Vagina (tissue), 2 donors: ENCODE measurements at regions not wholly inside any gene's neighbourhood (a gene's known extent, or its start where the extent isn't known, plus 50 kb on each side); places are given as distances from the start of the nearest gene placed in this dataset.

ENCODE experiments used
- DNase-seq, 2 donors: peaks; one replicate each; pipeline ENCODE4 v3.0.0-alpha.2; 2017; ENCODE audit errors: extremely low spot score in 2 of 2
- H3K27ac ChIP-seq: fragments of 200-600 bp; sonication (generic); one replicate; pipeline ENCODE4 v1.5.1; 2019
- H3K27me3 ChIP-seq: fragments of 200-600 bp; sonication (generic); one replicate; pipeline ENCODE4 v1.5.1; 2019
- H3K36me3 ChIP-seq, 2 donors: fragments of 200-600 bp; sonication (generic); one replicate each; pipeline ENCODE4 v1.5.1; 2017 to 2019
- H3K4me1 ChIP-seq: fragments of 200-600 bp; sonication (generic); one replicate; pipeline ENCODE4 v1.5.1; 2019
- H3K4me3 ChIP-seq, 2 donors: fragments of 200-600 bp; sonication (generic); 1 replicate in 1 of 2; 2 replicates in 1 of 2; pipeline ENCODE4 v1.5.1; 2016 to 2019
- H3K9me3 ChIP-seq: fragments of 200-600 bp; sonication (generic); one replicate; pipeline ENCODE4 v1.5.1; 2019
- CTCF ChIP-seq, 3 experiments: fragments of 450-650 bp in 2 of 3; fragments of 200-600 bp in 1 of 3; sonication (generic) in 1 of 3; IDR thresholded peaks; one replicate each; pipeline ENCODE4 v1.5.1; 2017 to 2019; ENCODE audit warnings: antibody characterized with exemption in 3 of 3, mild to moderate bottlenecking in 2 of 3, moderate library complexity in 2 of 3
- POLR2A ChIP-seq, 2 donors: fragments of 450-650 bp; IDR thresholded peaks; one replicate each; pipeline ENCODE4 v1.6.1; 2017; ENCODE audit warnings: antibody characterized with exemption in 2 of 2, mild to moderate bottlenecking in 2 of 2, moderate library complexity in 2 of 2
- POLR2AphosphoS5 ChIP-seq, 2 donors: sonication (generic); formaldehyde crosslinking; IDR thresholded peaks; one replicate each; pipeline ENCODE4 v1.9.0; 2017; ENCODE audit warnings: antibody characterized with exemption in 2 of 2, mild to moderate bottlenecking in 2 of 2, low read depth in 1 of 2; ENCODE audit not compliant: insufficient read depth in 1 of 2
- intact Hi-C: fragments of 100-400 bp; cut with DNase I; formaldehyde crosslinking; loops from one replicate; pipeline ENCODE4 v1.15.1; 2023

DNA sequence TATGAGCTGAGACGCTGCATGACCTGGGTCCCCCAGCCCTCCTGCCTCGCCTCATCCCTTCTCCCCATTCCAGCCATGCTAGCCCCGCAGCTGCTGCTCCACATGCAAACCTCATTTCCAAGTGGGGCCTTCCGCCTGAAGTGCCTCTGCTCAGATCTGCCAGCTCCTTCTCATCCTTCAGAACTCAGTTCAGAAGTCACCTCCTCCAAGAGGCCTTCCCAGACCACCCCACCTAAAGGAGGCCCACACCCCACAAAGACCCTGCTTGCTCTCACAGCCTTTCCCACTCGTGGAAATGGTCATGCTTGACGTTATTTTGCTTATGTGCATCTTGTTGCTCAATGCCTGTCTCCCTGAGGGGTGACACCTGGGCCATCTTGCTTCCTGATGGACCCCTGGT is 58.7 kb downstream of the RMI2 start:
- Histone ChIP-seq H3K4me1 (peaks cover 11% of the 10 kb centered on the region), H3K36me3 (no peaks in the 10 kb centered on the region), H3K9me3 (no peaks in the 10 kb centered on the region), H3K27ac (no peak overlapping the region), H3K4me3 (no peak overlapping the region), H3K27me3 (no peaks in the 10 kb centered on the region)
- DNase-seq = no peak
- intact Hi-C loops = loop anchor here (5.0 kb wide), 1 partner anchor 308 kb away; no protein-coding TSS in a partner anchor
- no peak for TF ChIP-seq POLR2A (IDR thresholded peaks at IDR 0.05)
- no peak for TF ChIP-seq CTCF (IDR thresholded peaks at IDR 0.05)
- TF ChIP-seq POLR2AphosphoS5 (IDR thresholded peaks at IDR 0.05; ENCODE audit: insufficient read depth in 1 of 2, low read depth in 1 of 2) = no peak

DNA sequence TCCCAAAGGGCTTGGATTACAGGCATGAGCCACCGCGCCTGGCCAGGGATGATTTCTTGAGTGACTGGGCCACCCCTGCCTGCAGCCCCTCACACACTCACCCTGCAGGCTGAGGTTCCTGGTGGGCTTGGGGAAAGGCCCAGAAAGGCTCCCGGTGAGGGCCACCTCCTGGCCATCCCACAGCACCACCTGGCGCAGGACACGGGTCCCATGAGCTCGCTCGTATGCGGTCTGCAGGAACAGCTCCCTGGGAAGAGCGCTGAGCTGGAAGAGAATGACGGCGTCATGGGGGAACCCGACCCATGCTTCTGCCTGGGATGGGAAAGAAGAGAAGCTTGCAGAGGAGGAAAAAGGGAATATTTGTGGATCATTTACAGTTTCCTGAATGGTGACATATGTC is 59.3 kb downstream of the RMI2 start:
- Histone ChIP-seq H3K27ac (no peak overlapping the region), H3K9me3 (no peaks in the 10 kb centered on the region), H3K27me3 (no peaks in the 10 kb centered on the region), H3K4me3 (no peak overlapping the region), H3K4me1 (peaks cover 11% of the 10 kb centered on the region), H3K36me3 (no peaks in the 10 kb centered on the region)
- intact Hi-C loops = loop anchor here (5.0 kb wide), 2 partner anchors 243 to 308 kb away; no protein-coding TSS in a partner anchor
- TF ChIP-seq CTCF (IDR thresholded peaks at IDR 0.05) (no peak), POLR2AphosphoS5 (IDR thresholded peaks at IDR 0.05; ENCODE audit: insufficient read depth in 1 of 2, low read depth in 1 of 2) (no peak), POLR2A (IDR thresholded peaks at IDR 0.05) (no peak)
- DNase-seq = no peak

DNA sequence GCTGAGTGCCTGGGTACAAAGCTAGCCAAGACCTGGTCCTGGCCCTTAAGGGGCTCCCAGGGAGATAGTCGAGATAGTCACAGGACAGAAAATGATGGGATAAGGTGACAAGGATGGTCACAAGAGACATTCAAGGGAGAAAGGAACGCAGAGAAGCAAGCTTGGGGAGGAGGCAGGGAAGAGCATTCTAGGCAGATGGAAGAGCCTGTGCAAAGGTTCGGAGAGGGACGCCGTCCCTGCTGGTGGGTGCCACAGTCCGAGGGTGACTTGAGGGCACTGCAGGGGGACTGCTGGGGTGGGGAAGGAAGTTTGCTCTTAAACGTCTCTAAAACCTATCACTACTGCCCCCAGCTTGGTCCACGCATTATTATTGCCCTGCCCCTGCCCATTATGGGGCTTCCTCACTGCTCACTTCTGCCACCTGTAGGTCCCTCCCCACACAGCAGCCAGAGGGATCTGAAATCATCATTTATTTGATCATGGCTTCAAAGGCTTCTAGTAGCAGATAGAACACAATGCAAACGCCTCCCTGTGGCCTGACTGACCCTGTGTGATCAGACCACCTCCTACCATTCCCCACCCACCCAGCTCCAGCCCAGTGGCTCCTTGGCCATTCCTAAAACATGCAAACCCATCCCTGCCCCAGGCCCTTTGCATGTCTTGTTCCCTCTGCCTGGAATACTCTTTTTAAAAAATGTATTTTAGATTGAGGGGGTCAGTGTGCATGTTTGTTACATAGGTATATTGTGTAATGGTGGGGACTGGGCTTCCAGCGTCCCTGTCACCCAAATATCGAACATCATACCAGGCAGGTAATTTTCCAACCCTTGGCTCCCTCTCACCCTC is 60.3 kb downstream of the RMI2 start:
- H3K9me3 ChIP-seq = no peaks in the 10 kb centered on the region
- no peak overlapping the region for H3K4me3 ChIP-seq
- intact Hi-C loops = loop anchor here (5.0 kb wide), 1 partner anchor 242 kb away; no protein-coding TSS in a partner anchor
- TF ChIP-seq POLR2AphosphoS5 (IDR thresholded peaks at IDR 0.05; ENCODE audit: insufficient read depth in 1 of 2, low read depth in 1 of 2) (no peak), CTCF (IDR thresholded peaks at IDR 0.05) (peak in 1 of 3 experiments; percentile 16), POLR2A (IDR thresholded peaks at IDR 0.05) (no peak)
- H3K36me3 ChIP-seq = no peaks in the 10 kb centered on the region
- no peak overlapping the region for H3K27ac ChIP-seq
- no peaks in the 10 kb centered on the region for H3K27me3 ChIP-seq
- no peak for DNase-seq
- peaks cover 11% of the 10 kb centered on the region for H3K4me1 ChIP-seq

DNA sequence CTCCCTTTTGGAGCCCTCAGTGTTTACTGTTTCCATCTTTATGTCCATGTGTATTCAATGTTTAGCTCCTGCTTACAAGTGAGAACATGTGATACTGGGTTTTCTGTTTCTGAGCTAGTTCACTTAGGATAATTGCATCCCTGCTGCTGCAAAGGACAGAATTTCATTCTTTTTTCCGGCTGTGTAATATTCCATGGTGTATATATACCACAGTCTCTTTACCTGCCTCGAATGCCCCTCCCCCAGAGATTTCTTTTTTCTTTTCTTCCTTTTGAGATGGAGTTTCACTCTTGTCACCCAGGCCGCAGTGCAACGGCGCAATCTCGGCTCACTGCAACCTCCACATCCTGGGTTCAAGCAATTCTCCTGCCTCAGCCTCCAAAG is 60.9 kb downstream of the RMI2 start:
- H3K4me3 ChIP-seq = no peak overlapping the region
- no peak for DNase-seq
- no peak overlapping the region for H3K27ac ChIP-seq
- intact Hi-C loops = loop anchor here (5.0 kb wide), 1 partner anchor 241 kb away; no protein-coding TSS in a partner anchor
- H3K4me1 ChIP-seq = peaks cover 17% of the 10 kb centered on the region
- H3K27me3 ChIP-seq = no peaks in the 10 kb centered on the region
- H3K36me3 ChIP-seq = no peaks in the 10 kb centered on the region
- H3K9me3 ChIP-seq = no peaks in the 10 kb centered on the region
- no peak for TF ChIP-seq CTCF (IDR thresholded peaks at IDR 0.05)
- no peak for TF ChIP-seq POLR2A (IDR thresholded peaks at IDR 0.05)
- no peak for TF ChIP-seq POLR2AphosphoS5 (IDR thresholded peaks at IDR 0.05; ENCODE audit: insufficient read depth in 1 of 2, low read depth in 1 of 2)
